HCT116 (cell line): ENCODE measurements at regions not wholly inside any gene's neighbourhood (a gene's known extent, or its start where the extent isn't known, plus 50 kb on each side); places are given as distances from the start of the nearest gene placed in this dataset.

Experiments used
- ATAC-seq: fragments of 200-7000 bp; cut with Tn5 transposase; 2 replicates; pipeline ENCODE4 v1.9.1; 2020; ENCODE audit warnings: mild to moderate bottlenecking, moderate library complexity
- BruUV-seq: library from RNA; stranded (reverse); fragments of 400-500 nt; replicated peaks from 2 replicates; lab custom pipeline; 2021; lab: Mats Ljungman, UMichigan
- CTCF ChIA-PET: fragments of 300-600 bp; sonication (Branson Sonifier 250); formaldehyde crosslinking; loops from one replicate; lab custom pipeline; 2021; ENCODE audit warnings: antibody characterized with exemption; lab: Charles Lee
- POLR2A ChIA-PET: fragments of 300-600, 350-600 bp; sonication (Branson Sonifier 250); formaldehyde crosslinking; loops from one replicate; lab custom pipeline; 2021; ENCODE audit warnings: antibody characterized with exemption; lab: Charles Lee
- RAD21 ChIA-PET, 2 experiments: fragments of 300-600 bp; sonication (Branson Sonifier 250); formaldehyde crosslinking; loops; one replicate each; lab custom pipeline; 2023; ENCODE audit warnings: low total read pairs in 2 of 2; ENCODE audit not compliant: uncharacterized antibody in 2 of 2, unreplicated experiment in 2 of 2, low non-redundant PET in 1 of 2; lab: Charles Lee
- DNase-seq: peaks from one replicate; pipeline ENCODE4 v3.0.0-alpha.2; 2010; ENCODE audit warnings: low read depth, low spot score
- H2AFZ ChIP-seq: fragments of 200-600 bp; shearing (Covaris generic), sonication (generic); 2 replicates; pipeline ENCODE4 v1.6.1; 2017; ENCODE audit warnings: low read depth, mixed run types, mixed read lengths, antibody characterized with exemption, low read length; ENCODE audit not compliant: poor library complexity, severe bottlenecking
- H3K27ac ChIP-seq: 2 replicates; pipeline ENCODE4 v1.5.1; 2012; ENCODE audit warnings: low read depth, low read length
- H3K27me3 ChIP-seq: fragments of 200-600 bp; sonication (generic); 2 replicates; pipeline ENCODE4 v1.6.1; 2016; ENCODE audit warnings: mixed run types, low read length, mixed read lengths; ENCODE audit not compliant: insufficient read depth
- H3K36me3 ChIP-seq, 2 experiments: fragments of 200-500 bp in 1 of 2; fragments of 200-600 bp in 1 of 2; sonication (Bioruptor generic) in 1 of 2; sonication (generic) in 1 of 2; 2 replicates each; pipeline versions ENCODE4 v1.5.1 to v1.6.1; 2014 to 2016; ENCODE audit warnings: low read length in 2 of 2, inconsistent platforms in 1 of 2, mixed read lengths in 1 of 2, mixed run types in 1 of 2; ENCODE audit not compliant: insufficient read depth in 2 of 2, control insufficient read depth in 1 of 2
- H3K4me1 ChIP-seq, 2 experiments: fragments of 200-600 bp in 1 of 2; sonication (generic) in 1 of 2; 2 replicates each; pipeline versions ENCODE4 v1.5.1 to v1.6.1; 2012 to 2017; ENCODE audit warnings: low read length in 2 of 2, inconsistent platforms in 1 of 2, mild to moderate bottlenecking in 1 of 2, mixed read lengths in 1 of 2, mixed run types in 1 of 2, moderate library complexity in 1 of 2; ENCODE audit not compliant: insufficient read depth in 2 of 2, control insufficient read depth in 1 of 2
- H3K4me2 ChIP-seq: fragments of 200-600 bp; sonication (generic); 2 replicates; pipeline ENCODE4 v1.6.1; 2017; ENCODE audit warnings: mixed run types, low read length, mixed read lengths
- H3K4me3 ChIP-seq, 2 experiments: fragments of 200-600 bp in 1 of 2; sonication (generic) in 1 of 2; replicated peaks in 1 of 2; 2 replicates each; pipeline ENCODE4 v1.5.1; 2011 to 2016; ENCODE audit warnings: low read length in 2 of 2, control low read depth in 1 of 2, low read depth in 1 of 2, mild to moderate bottlenecking in 1 of 2, mixed read lengths in 1 of 2, mixed run types in 1 of 2
- H3K79me2 ChIP-seq: fragments of 200-600 bp; sonication (generic); 2 replicates; pipeline ENCODE4 v1.6.1; 2017; ENCODE audit warnings: mild to moderate bottlenecking, mixed run types, low read length, moderate library complexity, mixed read lengths; ENCODE audit not compliant: insufficient read depth
- H3K9ac ChIP-seq: fragments of 200-600 bp; sonication (generic); 2 replicates; pipeline ENCODE4 v1.6.1; 2016; ENCODE audit warnings: low read length, mixed read lengths
- H3K9me2 ChIP-seq: fragments of 200-600 bp; sonication (generic), shearing (Covaris generic); 2 replicates; pipeline ENCODE4 v1.6.1; 2017; ENCODE audit warnings: mixed run types, mild to moderate bottlenecking, moderate library complexity; ENCODE audit not compliant: insufficient read depth
- H3K9me3 ChIP-seq, 2 experiments: fragments of 200-500 bp in 1 of 2; fragments of 200-600 bp in 1 of 2; sonication (Bioruptor generic) in 1 of 2; sonication (generic) in 1 of 2; 2 replicates each; pipeline ENCODE4 v1.6.1; 2014 to 2017; ENCODE audit warnings: low read length in 2 of 2, mixed read lengths in 2 of 2, inconsistent platforms in 1 of 2, low read depth in 1 of 2, mild to moderate bottlenecking in 1 of 2, mixed run types in 1 of 2, moderate library complexity in 1 of 2; ENCODE audit not compliant: control insufficient read depth in 1 of 2, insufficient read depth in 1 of 2
- H4K20me1 ChIP-seq: fragments of 200-600 bp; sonication (generic), shearing (Covaris generic); 2 replicates; pipeline ENCODE4 v1.6.1; 2017; ENCODE audit warnings: mixed run types, mild to moderate bottlenecking, moderate library complexity; ENCODE audit not compliant: insufficient read depth
- CBX3 ChIP-seq: IDR thresholded peaks from 2 replicates; pipeline ENCODE4 v1.6.1; 2012; ENCODE audit warnings: low read depth
- CEBPB ChIP-seq: IDR thresholded peaks from 2 replicates; pipeline ENCODE4 v1.6.1; 2012; ENCODE audit warnings: low read depth
- EZH2 ChIP-seq: fragments of 200-600 bp; sonication (generic); IDR thresholded peaks from 2 replicates; pipeline ENCODE4 v1.6.1; 2017; ENCODE audit warnings: antibody characterized with exemption, mixed run types
- JUND ChIP-seq: IDR thresholded peaks from 2 replicates; pipeline ENCODE4 v1.6.1; 2012
- POLR2AphosphoS5 ChIP-seq: IDR thresholded peaks from 2 replicates; pipeline ENCODE4 v1.6.1; 2011; ENCODE audit warnings: mild to moderate bottlenecking, low read depth, low read length, moderate library complexity
- RAD21 ChIP-seq: IDR thresholded peaks from 2 replicates; pipeline ENCODE4 v1.6.1; 2012; ENCODE audit warnings: low read depth, mild to moderate bottlenecking
- SIN3A ChIP-seq: IDR thresholded peaks from 2 replicates; pipeline ENCODE4 v1.6.1; 2012; ENCODE audit warnings: low read depth
- SP1 ChIP-seq: IDR thresholded peaks from 2 replicates; pipeline ENCODE4 v1.6.1; 2012; ENCODE audit warnings: low read depth
- TCF7L2 ChIP-seq: IDR thresholded peaks from 2 replicates; pipeline ENCODE4 v1.7.0; 2011; ENCODE audit warnings: borderline replicate concordance, inconsistent platforms; ENCODE audit not compliant: insufficient read depth, insufficient read length; ENCODE audit errors: extremely low read depth
- YY1 ChIP-seq: IDR thresholded peaks from 2 replicates; pipeline ENCODE4 v1.6.1; 2011; ENCODE audit warnings: low read length, low read depth, moderate library complexity, mild to moderate bottlenecking; ENCODE audit not compliant: insufficient replicate concordance; ENCODE audit errors: extremely low read depth
- ZNF274 ChIP-seq: fragments of 200-500 bp; sonication (Bioruptor generic); IDR thresholded peaks from 2 replicates; pipeline ENCODE4 v1.6.1; 2014; ENCODE audit warnings: mild to moderate bottlenecking, low read depth, low read length, inconsistent platforms
- intact Hi-C: fragments of 100-400 bp; cut with micrococcal nuclease; formaldehyde crosslinking; loops from 2 replicates; pipeline ENCODE4 v1.10.0; 2022
- TF ChIP-seq, protein P1 (sequence below): IDR thresholded peaks from 2 replicates; pipeline ENCODE4 v1.6.1; 2012
- TF ChIP-seq, protein P2 (sequence below): IDR thresholded peaks from 2 replicates; pipeline ENCODE4 v1.6.1; 2012; ENCODE audit warnings: low read depth
- TF ChIP-seq, protein P3 (sequence below): IDR thresholded peaks from 2 replicates; pipeline ENCODE4 v1.6.1; 2012
- TF ChIP-seq, protein P4 (sequence below): IDR thresholded peaks from 2 replicates; pipeline ENCODE4 v1.6.1; 2011; ENCODE audit warnings: mild to moderate bottlenecking, low read length, moderate library complexity; ENCODE audit not compliant: insufficient replicate concordance; ENCODE audit errors: extremely low read depth

DNA sequence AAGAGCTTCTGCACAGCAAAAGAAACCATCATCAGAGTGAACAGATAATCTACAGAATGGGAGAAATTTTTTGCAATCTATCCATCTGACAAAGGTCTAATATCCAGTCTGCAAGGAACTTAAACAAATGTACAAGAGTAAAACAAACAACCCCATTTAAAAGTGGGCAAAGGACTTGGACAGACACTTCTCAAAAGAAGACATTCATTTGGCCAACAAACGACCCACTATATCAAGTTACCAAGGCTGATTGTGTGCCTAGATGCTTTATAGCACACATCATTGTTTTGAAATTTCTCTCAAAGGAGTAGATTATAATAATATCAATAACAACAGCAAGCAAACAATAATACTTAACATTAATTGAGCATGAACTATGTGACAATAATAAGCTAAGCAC is 117.1 kb downstream of the TFPI2 start:
- H3K9me2 ChIP-seq: no peaks in the 10 kb centered on the region
- TF ChIP-seq CBX3: no peak
- TF ChIP-seq, protein P1, sequence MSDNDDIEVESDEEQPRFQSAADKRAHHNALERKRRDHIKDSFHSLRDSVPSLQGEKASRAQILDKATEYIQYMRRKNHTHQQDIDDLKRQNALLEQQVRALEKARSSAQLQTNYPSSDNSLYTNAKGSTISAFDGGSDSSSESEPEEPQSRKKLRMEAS: no peak
- TF ChIP-seq, all 23 proteins: peak for 0
- Histone ChIP-seq H3K9me3 (no peaks in the 10 kb centered on the region), H3K4me3 (no peak overlapping the region), H3K27me3 (no peaks in the 10 kb centered on the region), H3K4me1 (no peaks in the 10 kb centered on the region), H3K36me3 (no peaks in the 10 kb centered on the region), H3K4me2 (no peak overlapping the region), H3K79me2 (no peaks in the 10 kb centered on the region), H2AFZ (no peak overlapping the region), H3K27ac (no peak overlapping the region), H3K9ac (no peak overlapping the region), H4K20me1 (no peaks in the 10 kb centered on the region)
- DNase-seq (no peak), ATAC-seq (no peak)
- ChIA-PET POLR2A (no interaction called here), RAD21 (no interaction called here), CTCF (no interaction called here)
- intact Hi-C loops: no loop called here
- BruUV-seq: no TSS peak

DNA sequence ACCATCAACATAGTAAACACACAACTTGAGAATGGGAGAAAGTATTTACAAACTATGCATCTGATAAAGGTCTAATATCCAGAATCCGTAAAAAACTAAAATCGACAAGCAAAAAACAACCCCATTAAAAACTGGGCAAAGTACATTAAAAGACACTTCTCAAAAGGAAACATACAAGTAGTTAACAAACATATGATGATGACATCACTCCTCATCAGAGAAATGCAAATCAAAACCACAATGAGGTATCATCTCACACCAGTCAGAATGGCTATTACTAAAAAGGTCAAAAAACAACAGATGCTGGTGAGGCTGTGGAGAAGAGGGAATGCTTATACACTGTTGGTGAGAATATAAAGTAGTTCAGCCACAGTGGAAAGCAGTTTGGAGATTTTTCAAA is 125.1 kb downstream of the TFPI2 start:
- CTCF ChIA-PET: no interaction called here
- ATAC-seq (no peak), DNase-seq (no peak)
- no TSS peak for BruUV-seq
- Histone ChIP-seq H3K9me2 (no peaks in the 10 kb centered on the region), H3K27me3 (no peaks in the 10 kb centered on the region), H3K27ac (no peak overlapping the region), H3K79me2 (no peaks in the 10 kb centered on the region), H3K4me3 (no peak overlapping the region), H3K36me3 (no peaks in the 10 kb centered on the region), H3K9ac (no peak overlapping the region), H3K4me1 (no peaks in the 10 kb centered on the region), H3K9me3 (no peaks in the 10 kb centered on the region), H2AFZ (no peak overlapping the region), H4K20me1 (no peaks in the 10 kb centered on the region), H3K4me2 (no peak overlapping the region)
- no peak for TF ChIP-seq TCF7L2
- no peak for TF ChIP-seq YY1
- no peak for TF ChIP-seq CEBPB
- TF ChIP-seq, protein P2, sequence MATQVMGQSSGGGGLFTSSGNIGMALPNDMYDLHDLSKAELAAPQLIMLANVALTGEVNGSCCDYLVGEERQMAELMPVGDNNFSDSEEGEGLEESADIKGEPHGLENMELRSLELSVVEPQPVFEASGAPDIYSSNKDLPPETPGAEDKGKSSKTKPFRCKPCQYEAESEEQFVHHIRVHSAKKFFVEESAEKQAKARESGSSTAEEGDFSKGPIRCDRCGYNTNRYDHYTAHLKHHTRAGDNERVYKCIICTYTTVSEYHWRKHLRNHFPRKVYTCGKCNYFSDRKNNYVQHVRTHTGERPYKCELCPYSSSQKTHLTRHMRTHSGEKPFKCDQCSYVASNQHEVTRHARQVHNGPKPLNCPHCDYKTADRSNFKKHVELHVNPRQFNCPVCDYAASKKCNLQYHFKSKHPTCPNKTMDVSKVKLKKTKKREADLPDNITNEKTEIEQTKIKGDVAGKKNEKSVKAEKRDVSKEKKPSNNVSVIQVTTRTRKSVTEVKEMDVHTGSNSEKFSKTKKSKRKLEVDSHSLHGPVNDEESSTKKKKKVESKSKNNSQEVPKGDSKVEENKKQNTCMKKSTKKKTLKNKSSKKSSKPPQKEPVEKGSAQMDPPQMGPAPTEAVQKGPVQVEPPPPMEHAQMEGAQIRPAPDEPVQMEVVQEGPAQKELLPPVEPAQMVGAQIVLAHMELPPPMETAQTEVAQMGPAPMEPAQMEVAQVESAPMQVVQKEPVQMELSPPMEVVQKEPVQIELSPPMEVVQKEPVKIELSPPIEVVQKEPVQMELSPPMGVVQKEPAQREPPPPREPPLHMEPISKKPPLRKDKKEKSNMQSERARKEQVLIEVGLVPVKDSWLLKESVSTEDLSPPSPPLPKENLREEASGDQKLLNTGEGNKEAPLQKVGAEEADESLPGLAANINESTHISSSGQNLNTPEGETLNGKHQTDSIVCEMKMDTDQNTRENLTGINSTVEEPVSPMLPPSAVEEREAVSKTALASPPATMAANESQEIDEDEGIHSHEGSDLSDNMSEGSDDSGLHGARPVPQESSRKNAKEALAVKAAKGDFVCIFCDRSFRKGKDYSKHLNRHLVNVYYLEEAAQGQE: no peak
- TF ChIP-seq, protein P3, sequence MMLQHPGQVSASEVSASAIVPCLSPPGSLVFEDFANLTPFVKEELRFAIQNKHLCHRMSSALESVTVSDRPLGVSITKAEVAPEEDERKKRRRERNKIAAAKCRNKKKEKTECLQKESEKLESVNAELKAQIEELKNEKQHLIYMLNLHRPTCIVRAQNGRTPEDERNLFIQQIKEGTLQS: no peak
- no peak for TF ChIP-seq ZNF274
- TF ChIP-seq SP1: no peak
- no peak for TF ChIP-seq JUND
- no peak for TF ChIP-seq EZH2
- TF ChIP-seq, protein P4, sequence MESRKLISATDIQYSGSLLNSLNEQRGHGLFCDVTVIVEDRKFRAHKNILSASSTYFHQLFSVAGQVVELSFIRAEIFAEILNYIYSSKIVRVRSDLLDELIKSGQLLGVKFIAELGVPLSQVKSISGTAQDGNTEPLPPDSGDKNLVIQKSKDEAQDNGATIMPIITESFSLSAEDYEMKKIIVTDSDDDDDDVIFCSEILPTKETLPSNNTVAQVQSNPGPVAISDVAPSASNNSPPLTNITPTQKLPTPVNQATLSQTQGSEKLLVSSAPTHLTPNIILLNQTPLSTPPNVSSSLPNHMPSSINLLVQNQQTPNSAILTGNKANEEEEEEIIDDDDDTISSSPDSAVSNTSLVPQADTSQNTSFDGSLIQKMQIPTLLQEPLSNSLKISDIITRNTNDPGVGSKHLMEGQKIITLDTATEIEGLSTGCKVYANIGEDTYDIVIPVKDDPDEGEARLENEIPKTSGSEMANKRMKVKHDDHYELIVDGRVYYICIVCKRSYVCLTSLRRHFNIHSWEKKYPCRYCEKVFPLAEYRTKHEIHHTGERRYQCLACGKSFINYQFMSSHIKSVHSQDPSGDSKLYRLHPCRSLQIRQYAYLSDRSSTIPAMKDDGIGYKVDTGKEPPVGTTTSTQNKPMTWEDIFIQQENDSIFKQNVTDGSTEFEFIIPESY: no peak
- no peak for TF ChIP-seq SIN3A
- TF ChIP-seq, protein P1: no peak
- TF ChIP-seq RAD21: no peak
- TF ChIP-seq POLR2AphosphoS5: no peak
- RAD21 ChIA-PET: no interaction called here
- POLR2A ChIA-PET: no interaction called here
- intact Hi-C loops: no loop called here
